GM19023 (cell line): ENCODE measurements at regions not wholly inside any gene's neighbourhood (a gene's known extent, or its start where the extent isn't known, plus 50 kb on each side); places are given as distances from the start of the nearest gene placed in this dataset.
A peak's percentile ranks its signal among the peaks of the same experiment; 100 is the strongest.

Source experiments
- ATAC-seq: cut with Tn5 transposase; IDR thresholded peaks from one replicate; pipeline ENCODE4 v1.9.1; 2021; ENCODE audit warnings: mild to moderate bottlenecking, moderate library complexity; ENCODE audit not compliant: unreplicated experiment

DNA sequence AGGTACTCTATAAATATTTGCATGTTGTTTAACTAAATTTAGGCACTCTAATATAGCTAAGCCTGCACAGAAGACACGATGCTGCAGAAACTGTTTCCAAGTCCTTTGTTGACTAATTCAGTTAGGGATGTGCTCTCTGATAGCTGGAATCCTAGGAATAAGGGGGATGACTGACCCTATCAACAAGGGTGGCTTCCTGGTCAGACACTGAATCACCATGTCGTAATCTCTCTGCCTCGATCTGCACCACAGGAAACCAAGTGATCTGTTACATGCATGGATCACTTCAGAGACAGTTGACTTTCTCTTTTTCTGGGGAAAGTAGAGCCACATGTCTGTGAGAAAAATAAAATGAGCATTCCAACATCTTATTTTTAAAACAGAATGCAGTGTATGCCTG, 169.1 kb downstream of the GUCY2F start:
- ATAC-seq = no peak

- no peak for ATAC-seq
Observed at GRCh38 chrX:109310031-109310430, 171.9 kb downstream of the GUCY2F start.

GRCh38 chrX:109301177-109301576, 180.7 kb downstream of the GUCY2F start:
- no peak for ATAC-seq

DNA sequence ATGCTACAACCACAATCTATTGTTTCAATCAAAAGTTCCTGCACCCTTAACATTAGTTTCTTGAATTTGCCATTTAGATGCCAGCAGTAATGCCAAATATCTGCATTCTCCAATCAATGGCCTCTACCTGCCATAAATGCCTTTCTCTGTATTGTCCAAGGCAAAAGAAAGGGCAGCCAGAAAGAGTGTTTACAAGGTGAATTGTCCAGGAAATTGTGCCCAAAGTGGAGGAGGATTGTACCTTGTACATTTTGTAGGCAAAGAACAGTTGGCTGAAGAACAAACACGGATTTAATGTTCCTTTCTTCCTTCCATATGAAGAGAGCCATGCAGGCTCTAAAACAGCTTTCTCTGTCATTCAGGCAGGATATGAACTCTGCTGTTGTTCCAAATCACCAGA, 181.5 kb downstream of the GUCY2F start:
- no peak for ATAC-seq

- no peak for ATAC-seq
Observed at GRCh38 chrX:109299091-109299490, 182.8 kb downstream of the GUCY2F start.

- no peak for ATAC-seq
Observed at GRCh38 chrX:109294097-109294814, 187.6 kb downstream of the GUCY2F start.

GRCh38 chrX:109283870-109284269, 198.0 kb downstream of the GUCY2F start:
- no peak for ATAC-seq

DNA sequence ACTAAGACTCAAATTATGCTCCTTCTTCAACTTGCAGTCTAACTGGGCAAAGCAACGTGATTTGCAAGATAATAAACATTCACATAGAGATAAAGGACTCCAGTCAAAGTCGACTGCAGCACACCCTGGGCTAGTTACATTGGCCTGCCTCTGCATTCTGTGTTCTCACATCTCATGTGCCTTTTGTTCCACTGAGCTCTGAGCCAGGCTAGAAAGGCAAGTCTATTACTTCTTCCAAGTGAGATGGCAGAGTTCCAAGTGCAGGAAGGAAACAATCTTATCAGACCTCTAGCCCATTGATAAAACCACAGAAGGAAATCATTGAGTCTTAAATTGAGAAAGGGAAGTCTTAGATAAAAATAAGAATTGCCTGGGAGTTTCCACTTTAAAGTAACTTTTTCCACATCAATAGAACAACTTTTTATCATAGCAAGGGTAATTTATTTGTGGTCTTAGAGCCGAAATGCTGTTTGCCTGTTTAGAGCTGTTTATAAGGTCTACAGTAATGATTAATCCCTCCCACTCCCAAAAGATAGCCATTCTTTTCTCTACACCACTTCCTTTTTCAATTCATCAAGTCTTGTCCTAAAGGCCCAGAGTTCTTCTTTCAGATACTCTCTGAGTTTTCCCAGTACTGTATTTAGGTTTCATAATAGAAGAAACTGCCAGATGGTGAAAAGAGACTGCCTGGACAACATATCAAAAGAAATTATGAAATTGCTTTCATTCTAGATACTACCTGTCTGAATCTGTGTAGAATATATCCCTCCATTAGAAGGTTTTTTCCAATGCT, 200.2 kb downstream of the GUCY2F start:
- peak; percentile 57 for ATAC-seq

DNA sequence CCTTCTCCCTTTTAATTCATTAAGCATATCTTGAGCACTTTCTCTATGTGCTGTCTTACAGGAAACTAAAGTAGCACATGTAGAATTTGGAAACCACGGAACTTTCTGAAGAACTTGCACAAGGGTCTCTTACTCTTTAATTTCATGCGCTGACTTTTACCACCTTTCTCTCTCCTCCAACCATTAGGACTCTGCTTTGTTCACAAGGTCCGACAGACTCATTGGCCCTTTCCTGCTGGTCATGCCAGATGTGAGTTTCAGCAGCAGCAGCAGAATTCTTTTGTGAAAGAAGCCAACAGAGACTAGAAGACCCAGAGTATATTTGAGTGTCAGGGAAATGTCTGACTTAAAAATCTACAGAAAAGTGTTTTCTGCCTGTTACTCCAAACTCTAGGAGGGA, 207.1 kb downstream of the GUCY2F start:
- ATAC-seq = no peak

DNA sequence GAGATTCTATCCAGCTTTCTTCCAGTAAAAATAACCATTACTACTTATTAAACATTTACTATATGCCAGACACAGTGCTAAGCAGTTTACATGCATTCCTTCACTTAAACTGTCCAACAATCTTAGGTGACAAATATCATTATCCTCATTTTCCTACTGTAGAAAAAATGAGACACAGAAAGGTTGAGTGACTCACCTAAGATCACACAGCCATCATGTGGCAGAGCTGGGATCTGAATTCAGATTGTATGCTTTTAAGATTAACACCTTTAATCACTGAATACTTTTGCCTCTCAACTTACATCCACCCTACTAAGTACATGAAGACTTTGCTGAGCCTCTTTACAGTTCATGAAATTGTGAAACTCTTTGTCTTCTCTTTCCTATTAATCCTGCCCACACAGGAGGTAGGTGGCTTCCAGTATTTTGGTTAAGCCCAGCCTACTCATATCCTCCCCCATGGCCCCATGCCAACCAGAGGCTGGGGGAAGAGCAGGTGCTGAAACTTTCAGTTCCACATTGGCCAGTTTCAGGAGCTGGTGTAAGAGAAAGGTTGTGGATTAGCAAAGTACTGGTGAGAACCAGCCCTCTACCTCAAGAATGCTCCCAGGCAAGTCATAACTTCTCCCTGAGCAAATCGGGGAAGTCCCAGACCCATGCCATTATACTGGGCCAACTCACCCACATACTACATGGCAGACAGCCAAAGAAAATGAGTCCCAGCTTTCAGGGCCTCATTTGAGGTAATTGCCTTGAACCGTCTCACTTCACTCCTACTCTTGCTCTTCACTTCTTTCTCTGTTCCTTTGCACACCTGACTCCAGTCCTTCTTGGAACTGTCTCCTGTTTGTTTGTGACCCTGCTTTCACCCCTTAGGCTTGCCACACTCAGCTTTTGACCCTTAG, 211.1 kb downstream of the GUCY2F start:
- ATAC-seq = peak; percentile 96

DNA sequence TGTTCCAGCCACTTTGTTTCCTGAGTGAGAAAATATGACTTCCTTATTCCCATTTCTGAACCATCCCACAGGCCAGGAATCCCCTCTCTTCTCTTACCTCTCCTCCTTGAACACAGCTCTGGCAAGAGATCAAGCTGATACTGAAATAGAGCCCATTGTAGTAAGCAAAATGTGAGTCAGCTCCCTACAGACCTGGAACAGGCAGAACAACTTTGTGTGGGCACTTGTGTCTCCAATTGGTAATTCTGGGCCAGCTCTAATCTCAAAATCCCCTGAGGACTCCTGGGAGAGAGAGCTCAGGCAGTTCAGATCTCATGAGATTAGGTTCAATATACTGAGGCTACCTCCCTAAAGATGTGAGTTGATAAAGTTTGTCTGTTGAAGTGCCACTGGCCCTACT, 213.5 kb downstream of the GUCY2F start:
- ATAC-seq = no peak

DNA sequence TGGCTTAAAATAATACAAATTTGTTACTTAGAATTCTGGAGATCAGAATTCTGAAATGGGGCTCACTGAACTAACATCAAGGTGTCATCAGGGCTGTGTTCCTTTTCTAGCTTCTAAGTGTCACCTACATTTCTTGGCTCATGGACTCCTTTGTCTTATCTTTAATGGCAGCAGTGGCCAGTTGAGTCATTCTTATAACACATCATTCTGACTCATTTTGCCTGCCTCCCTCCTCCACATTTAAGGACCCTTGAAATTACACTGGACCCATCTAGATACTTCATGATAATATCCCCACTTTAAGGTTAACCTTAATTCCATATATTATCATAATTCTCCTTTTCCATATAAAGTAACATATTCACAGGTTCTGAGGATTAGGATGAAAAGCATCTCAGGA, 215.9 kb downstream of the GUCY2F start:
- no peak for ATAC-seq

DNA sequence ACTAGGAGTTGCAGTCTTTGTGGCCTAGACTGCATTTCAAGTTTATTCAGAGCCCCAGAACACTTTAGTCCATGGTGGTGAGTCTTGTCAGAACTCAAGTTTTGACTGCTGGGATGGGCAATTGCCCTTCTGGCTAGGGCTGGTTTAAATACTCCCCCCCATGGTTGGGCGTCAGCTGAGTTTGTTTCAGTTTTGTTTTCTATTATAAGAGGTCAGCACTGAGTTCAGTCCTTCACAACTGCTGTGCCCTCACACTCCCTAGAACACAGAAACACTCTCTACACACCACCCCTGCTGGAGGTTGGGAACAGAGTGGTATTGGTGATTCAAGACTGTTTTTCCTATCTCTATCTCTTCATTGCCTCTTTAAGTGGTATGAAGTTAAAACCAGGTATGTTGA, 217.0 kb downstream of the GUCY2F start:
- ATAC-seq = peak; percentile 62

GRCh38 chrX:109261279-109261678, 220.6 kb downstream of the GUCY2F start:
- no peak for ATAC-seq

DNA sequence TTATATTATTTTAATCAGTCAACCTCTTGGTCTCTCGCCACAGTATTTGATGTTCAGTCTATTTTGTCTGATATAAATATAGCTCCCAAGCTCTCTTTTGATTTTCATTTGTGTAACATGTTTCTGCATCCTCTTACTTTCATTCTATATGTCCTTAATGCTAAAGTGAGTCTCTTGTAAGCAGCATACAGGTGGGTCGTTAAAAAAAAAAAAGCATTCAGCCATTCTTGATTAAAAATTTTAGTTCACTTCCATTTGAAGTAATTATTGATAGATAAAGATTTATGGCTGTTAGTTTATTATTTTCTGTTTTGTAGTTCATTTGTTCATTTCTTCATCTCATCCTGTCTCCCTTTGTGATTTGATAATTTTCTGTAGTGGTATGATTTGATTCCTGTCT, 229.1 kb downstream of the GUCY2F start:
- ATAC-seq = no peak

- ATAC-seq = no peak
Observed at GRCh38 chrX:109218761-109219160, 263.1 kb downstream of the GUCY2F start.

DNA sequence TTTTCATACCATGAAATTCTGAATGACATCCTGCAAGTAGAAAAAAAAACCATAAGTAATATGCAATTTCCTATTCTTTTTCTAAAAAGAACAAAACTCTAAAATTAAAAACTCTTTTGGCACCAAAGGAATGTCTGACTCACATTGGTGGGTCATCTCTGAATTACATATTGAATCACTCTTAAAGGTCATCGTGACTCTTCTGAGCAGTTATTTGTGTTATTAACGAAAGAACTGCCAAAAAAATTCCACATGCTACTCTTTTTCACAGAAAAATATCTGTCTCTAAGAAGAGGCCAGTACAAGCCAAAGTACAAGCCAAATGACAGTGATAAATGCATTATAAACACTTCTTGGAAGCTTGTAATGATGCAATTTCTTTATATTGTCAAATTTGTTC, 282.2 kb downstream of the GUCY2F start:
- ATAC-seq = no peak

GRCh38 chrX:109190542-109190941, 291.3 kb downstream of the GUCY2F start:
- peak; percentile 45 for ATAC-seq

GRCh38 chrX:109187473-109188168, 294.3 kb downstream of the GUCY2F start:
- peak; percentile 80 for ATAC-seq

DNA sequence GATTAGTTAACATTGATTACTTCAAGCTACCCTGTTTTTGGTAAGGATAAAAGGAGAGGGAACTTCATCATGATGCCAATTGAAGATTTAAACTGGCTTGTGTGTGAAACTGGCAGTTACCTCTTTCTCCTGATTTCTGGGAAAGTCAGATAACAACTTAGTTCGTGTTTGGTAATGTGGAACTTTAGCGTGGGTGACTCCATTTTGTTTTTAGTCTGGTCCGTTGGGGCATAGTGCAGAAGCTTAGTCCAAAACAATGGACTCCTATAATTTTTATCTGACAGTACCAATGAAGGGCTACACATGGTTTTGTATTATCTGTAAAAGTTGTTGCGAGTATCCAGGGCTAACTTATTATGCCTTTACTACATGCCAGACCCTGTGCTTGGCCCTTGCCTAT, 294.9 kb downstream of the GUCY2F start:
- no peak for ATAC-seq
